ENCODE measurements at regions not wholly inside any gene's neighbourhood (a gene's known extent, or its start where the extent isn't known, plus 50 kb on each side); places are given as distances from the start of the nearest gene placed in this dataset.

DNA sequence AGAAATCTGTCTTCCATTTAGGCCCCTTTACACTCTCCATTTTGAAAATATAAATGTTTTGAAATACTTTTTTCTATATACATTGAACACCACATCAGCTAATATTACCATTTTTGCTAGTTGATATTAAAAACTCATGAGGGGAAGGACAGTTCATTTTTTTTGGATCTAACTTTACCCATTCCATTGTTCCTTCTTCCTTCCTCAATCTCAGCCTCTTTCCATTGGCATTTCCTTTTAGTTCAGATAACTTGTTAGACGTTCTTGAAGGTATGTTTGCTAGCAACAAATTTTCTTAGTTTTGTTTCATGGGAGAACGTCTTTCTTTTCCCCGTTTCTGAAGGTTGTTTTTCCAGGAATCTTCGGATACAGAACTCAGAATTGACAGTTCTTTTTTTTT lies 759.0 kb downstream of the SOCS6 start:
- TF ChIP-seq, protein P1, sequence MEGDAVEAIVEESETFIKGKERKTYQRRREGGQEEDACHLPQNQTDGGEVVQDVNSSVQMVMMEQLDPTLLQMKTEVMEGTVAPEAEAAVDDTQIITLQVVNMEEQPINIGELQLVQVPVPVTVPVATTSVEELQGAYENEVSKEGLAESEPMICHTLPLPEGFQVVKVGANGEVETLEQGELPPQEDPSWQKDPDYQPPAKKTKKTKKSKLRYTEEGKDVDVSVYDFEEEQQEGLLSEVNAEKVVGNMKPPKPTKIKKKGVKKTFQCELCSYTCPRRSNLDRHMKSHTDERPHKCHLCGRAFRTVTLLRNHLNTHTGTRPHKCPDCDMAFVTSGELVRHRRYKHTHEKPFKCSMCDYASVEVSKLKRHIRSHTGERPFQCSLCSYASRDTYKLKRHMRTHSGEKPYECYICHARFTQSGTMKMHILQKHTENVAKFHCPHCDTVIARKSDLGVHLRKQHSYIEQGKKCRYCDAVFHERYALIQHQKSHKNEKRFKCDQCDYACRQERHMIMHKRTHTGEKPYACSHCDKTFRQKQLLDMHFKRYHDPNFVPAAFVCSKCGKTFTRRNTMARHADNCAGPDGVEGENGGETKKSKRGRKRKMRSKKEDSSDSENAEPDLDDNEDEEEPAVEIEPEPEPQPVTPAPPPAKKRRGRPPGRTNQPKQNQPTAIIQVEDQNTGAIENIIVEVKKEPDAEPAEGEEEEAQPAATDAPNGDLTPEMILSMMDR (optimal IDR thresholded peaks at IDR 0.05 in 1 of 3, IDR thresholded peaks at IDR 0.05 in 1 of 3, conservative IDR thresholded peaks at IDR 0.05 in 1 of 3; ENCODE audit: extremely low read depth in 1 of 3, insufficient read depth in 2 of 3, low read length in 3 of 3) = no peak
- no peak for TF ChIP-seq EZH2 (IDR thresholded peaks at IDR 0.05; ENCODE audit: low read length)
